IMR-90 (cell line): ENCODE measurements at regions not wholly inside any gene's neighbourhood (a gene's known extent, or its start where the extent isn't known, plus 50 kb on each side); places are given as distances from the start of the nearest gene placed in this dataset.

Experiments
- ATAC-seq: fragments of 200-7000 bp; cut with Tn5 transposase; 2 replicates; pipeline ENCODE4 v1.9.1; 2020; ENCODE audit warnings: low read depth, mild to moderate bottlenecking, moderate library complexity
- BruUV-seq: library from RNA; stranded (reverse); fragments of 400-500 nt; replicated peaks from 2 replicates; lab custom pipeline; 2021; lab: Mats Ljungman, UMichigan
- CTCF ChIA-PET: fragments of 300-600 bp; formaldehyde crosslinking; extraction: SDS; loops from one replicate; lab custom pipeline; 2021; ENCODE audit warnings: antibody characterized with exemption; lab: Yijun Ruan, JAX
- POLR2A ChIA-PET: fragments of 300-600 bp; sonication (Branson Sonifier 250); formaldehyde crosslinking; loops from one replicate; lab custom pipeline; 2022; ENCODE audit warnings: antibody characterized with exemption; ENCODE audit not compliant: unreplicated experiment; lab: Charles Lee
- DNase-seq: peaks from one replicate; pipeline ENCODE4 v3.0.0; 2013
- H2AFZ ChIP-seq: replicated peaks from 2 replicates; pipeline ENCODE3; 2013; ENCODE audit warnings: low read length, mild to moderate bottlenecking; ENCODE audit not compliant: poor library complexity
- H2AK5ac ChIP-seq: 2 replicates; pipeline ENCODE4 v1.6.1; 2013; ENCODE audit warnings: low read depth, low read length, inconsistent platforms
- H2AK9ac ChIP-seq: replicated peaks from 2 replicates; pipeline ENCODE3; 2013; ENCODE audit warnings: mild to moderate bottlenecking, low read depth, low read length, moderate library complexity; ENCODE audit not compliant: poor library complexity
- H2BK120ac ChIP-seq: 2 replicates; pipeline ENCODE4 v1.6.1; 2013; ENCODE audit warnings: low read depth, low read length, inconsistent platforms
- H2BK15ac ChIP-seq: 3 replicates; pipeline ENCODE4 v1.6.1; 2013; ENCODE audit warnings: low read depth, low read length, inconsistent platforms
- H2BK20ac ChIP-seq: 2 replicates; pipeline ENCODE4 v1.6.1; 2013; ENCODE audit warnings: low read depth, mild to moderate bottlenecking, inconsistent platforms, low read length, moderate library complexity
- H2BK5ac ChIP-seq: 2 replicates; pipeline ENCODE4 v1.6.1; 2013; ENCODE audit warnings: mild to moderate bottlenecking, low read depth, low read length, inconsistent platforms; ENCODE audit not compliant: poor library complexity, severe bottlenecking
- H3K14ac ChIP-seq: replicated peaks from 2 replicates; pipeline ENCODE4 v1.6.1; 2013; ENCODE audit warnings: low read depth, low read length, inconsistent platforms
- H3K18ac ChIP-seq: 2 replicates; pipeline ENCODE4 v1.6.1; 2013; ENCODE audit warnings: low read depth, low read length, control low read depth
- H3K23ac ChIP-seq: 2 replicates; pipeline ENCODE4 v1.6.1; 2013; ENCODE audit warnings: low read depth, low read length, inconsistent platforms
- H3K27ac ChIP-seq: 2 replicates; pipeline ENCODE4 v1.5.1; 2013; ENCODE audit warnings: mild to moderate bottlenecking, control low read depth, low read length; ENCODE audit not compliant: insufficient read depth
- H3K27me3 ChIP-seq: 2 replicates; pipeline ENCODE4 v1.6.1; 2013; ENCODE audit warnings: low read length; ENCODE audit not compliant: control insufficient read depth, insufficient read depth
- H3K36me3 ChIP-seq: 2 replicates; pipeline ENCODE4 v1.6.1; 2013; ENCODE audit warnings: low read length, mixed read lengths; ENCODE audit not compliant: control insufficient read depth, insufficient read depth
- H3K4ac ChIP-seq: 2 replicates; pipeline ENCODE4 v1.6.1; 2013; ENCODE audit warnings: low read depth, low read length, inconsistent platforms
- H3K4me1 ChIP-seq: 2 replicates; pipeline ENCODE4 v1.6.1; 2013; ENCODE audit warnings: low read length, mixed read lengths; ENCODE audit not compliant: control insufficient read depth, insufficient read depth
- H3K4me2 ChIP-seq: 2 replicates; pipeline ENCODE4 v1.6.1; 2013; ENCODE audit warnings: low read depth, mild to moderate bottlenecking, control low read depth, low read length, moderate library complexity
- H3K4me3 ChIP-seq: 2 replicates; pipeline ENCODE4 v1.5.1; 2013; ENCODE audit warnings: low read depth, mild to moderate bottlenecking, control low read depth, low read length, moderate library complexity; ENCODE audit not compliant: insufficient read depth
- H3K56ac ChIP-seq: 2 replicates; pipeline ENCODE4 v1.6.1; 2013; ENCODE audit warnings: low read length, inconsistent platforms; ENCODE audit not compliant: insufficient read depth; ENCODE audit errors: extremely low read depth
- H3K79me1 ChIP-seq, 2 experiments: 2 replicates each; pipeline ENCODE4 v1.6.1; 2013; ENCODE audit warnings: low read length in 2 of 2, inconsistent platforms in 1 of 2, low read depth in 1 of 2
- H3K9ac ChIP-seq: 2 replicates; pipeline ENCODE4 v1.6.1; 2013; ENCODE audit warnings: low read depth, low read length, control low read depth
- H3K9me1 ChIP-seq: 2 replicates; pipeline ENCODE4 v1.6.1; 2013; ENCODE audit warnings: low read length, inconsistent platforms; ENCODE audit not compliant: insufficient read depth
- H3K9me3 ChIP-seq: 2 replicates; pipeline ENCODE4 v1.6.1; 2013; ENCODE audit warnings: low read length; ENCODE audit not compliant: control insufficient read depth, insufficient read depth
- H4K20me1 ChIP-seq: 2 replicates; pipeline ENCODE4 v1.6.1; 2013; ENCODE audit warnings: low read length, inconsistent platforms; ENCODE audit not compliant: insufficient read depth
- H4K5ac ChIP-seq: 2 replicates; pipeline ENCODE4 v1.6.1; 2013; ENCODE audit warnings: mild to moderate bottlenecking, low read depth, low read length, control low read depth
- H4K8ac ChIP-seq, 2 experiments: 2 replicates each; pipeline ENCODE4 v1.6.1; 2013; ENCODE audit warnings: low read depth in 2 of 2, low read length in 2 of 2, control low read depth in 1 of 2, inconsistent platforms in 1 of 2
- H4K91ac ChIP-seq: 2 replicates; pipeline ENCODE4 v1.6.1; 2013; ENCODE audit warnings: low read depth, low read length, inconsistent platforms; ENCODE audit not compliant: insufficient read depth
- BHLHE40 ChIP-seq: fragments of 150-350 bp; IDR thresholded peaks from 2 replicates; pipeline ENCODE4 v1.6.1; 2016; ENCODE audit warnings: mild to moderate bottlenecking, low read depth, low read length
- ELK1 ChIP-seq: fragments of 150-350 bp; IDR thresholded peaks from 2 replicates; pipeline ENCODE4 v1.6.1; 2016; ENCODE audit warnings: low read depth, mild to moderate bottlenecking, low read length, moderate library complexity, borderline replicate concordance
- FOS ChIP-seq: fragments of 150-350 bp; IDR thresholded peaks from 2 replicates; pipeline ENCODE4 v1.6.1; 2016; ENCODE audit warnings: low read depth, low read length
- MAFK ChIP-seq: IDR thresholded peaks from 2 replicates; pipeline ENCODE4 v1.6.1; 2012; ENCODE audit warnings: low read depth, low read length, improper control_type of control experiment
- MAZ ChIP-seq: IDR thresholded peaks from 2 replicates; pipeline ENCODE4 v1.6.1; 2012; ENCODE audit warnings: low read depth, mild to moderate bottlenecking, low read length, improper control_type of control experiment, moderate library complexity, borderline replicate concordance
- POLR2A ChIP-seq: IDR thresholded peaks from 2 replicates; pipeline ENCODE4 v1.6.1; 2012; ENCODE audit warnings: mild to moderate bottlenecking, low read depth, low read length
- RCOR1 ChIP-seq: IDR thresholded peaks from 2 replicates; pipeline ENCODE4 v1.6.1; 2012; ENCODE audit warnings: mild to moderate bottlenecking, low read length, improper control_type of control experiment; ENCODE audit not compliant: insufficient replicate concordance
- RFX5 ChIP-seq: IDR thresholded peaks from 2 replicates; pipeline ENCODE4 v1.8.0; 2012; ENCODE audit warnings: low read depth, mild to moderate bottlenecking, low read length, moderate library complexity
- SMC3 ChIP-seq: fragments of 150-350 bp; IDR thresholded peaks from 2 replicates; pipeline ENCODE4 v1.6.1; 2016; ENCODE audit warnings: low read depth, mild to moderate bottlenecking, antibody characterized with exemption, low read length, moderate library complexity
- WGBS, 2 experiments: methylation state at CpG; one replicate each; pipeline versions ENCODE4 v1.1.5 to v1.1.7; 2013; ENCODE audit warnings: missing lambda C conversion rate in 2 of 2; ENCODE audit not compliant: insufficient read length in 1 of 2; ENCODE audit errors: extremely low coverage in 2 of 2; 5-methylcytosine and 5-hydroxymethylcytosine counted together
- dilution Hi-C: fragments of 300-500 bp; cut with HindIII; formaldehyde crosslinking; loops from one replicate; pipeline ENCODE4 v1.14.3; 2018; ENCODE audit warnings: low sequenced_read_pairs; ENCODE audit not compliant: unreplicated experiment
- in situ Hi-C: fragments of 300-500 bp; cut with MboI; formaldehyde crosslinking; loops from 3 replicates; pipeline ENCODE4 v1.14.3; 2019; ENCODE audit warnings: low sequenced_read_pairs, inconsistent platforms, mixed read lengths
- intact Hi-C: fragments of 100-400 bp; cut with micrococcal nuclease; formaldehyde crosslinking; loops from 2 replicates; pipeline ENCODE4 v1.10.0; 2022
- TF ChIP-seq, protein P1 (sequence below): fragments of 150-350 bp; IDR thresholded peaks from 2 replicates; pipeline ENCODE4 v1.6.1; 2017; ENCODE audit warnings: mild to moderate bottlenecking, antibody characterized with exemption, low read length, low read depth
- TF ChIP-seq, protein P2 (sequence below): conservative IDR thresholded peaks from 2 replicates; pipeline ENCODE4 v1.5.1; 2012; ENCODE audit warnings: mild to moderate bottlenecking, low read depth, low read length, improper control_type of control experiment

DNA sequence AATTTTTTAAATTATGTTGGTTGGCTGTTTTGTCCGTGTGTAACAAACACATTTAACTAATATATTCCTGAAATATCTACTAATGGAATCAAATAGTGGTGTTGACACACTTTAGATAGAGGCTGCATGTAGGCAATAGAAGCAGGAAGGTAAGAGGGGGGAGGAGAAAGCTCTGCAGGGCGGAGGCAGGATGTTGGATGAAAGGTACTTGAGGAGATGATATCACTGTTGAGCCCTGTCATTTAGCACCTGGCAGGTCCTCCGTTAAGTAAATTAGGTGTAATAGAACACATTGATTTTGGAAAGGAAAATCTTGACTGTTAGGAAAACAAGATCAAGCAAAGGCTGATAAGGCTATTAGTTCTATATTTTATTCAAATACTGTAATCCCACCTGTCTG, 618.7 kb downstream of the PKHD1 start:
- H4K8ac ChIP-seq, result no peak overlapping the region
- H2AFZ ChIP-seq, result no peak overlapping the region
- no peaks in the 10 kb centered on the region for H3K36me3 ChIP-seq
- CTCF ChIA-PET, result no interaction called here
- no peaks in the 10 kb centered on the region for H3K4me1 ChIP-seq
- DNase-seq (no peak), ATAC-seq (no peak)
- H2AK9ac ChIP-seq, result no peak overlapping the region
- no peak overlapping the region for H3K4me3 ChIP-seq
- in situ Hi-C loops (no loop called here), intact Hi-C loops (no loop called here), dilution Hi-C loops (no loop called here)
- no peak overlapping the region for H2BK120ac ChIP-seq
- no peaks in the 10 kb centered on the region for H3K79me1 ChIP-seq
- H3K18ac ChIP-seq, result no peak overlapping the region
- no peak overlapping the region for H3K4me2 ChIP-seq
- no peaks in the 10 kb centered on the region for H3K27me3 ChIP-seq
- H3K14ac ChIP-seq, result no peak overlapping the region
- no peak overlapping the region for H2BK20ac ChIP-seq
- no peak overlapping the region for H3K4ac ChIP-seq
- no peak overlapping the region for H3K27ac ChIP-seq
- H3K9ac ChIP-seq, result no peak overlapping the region
- no peaks in the 10 kb centered on the region for H4K20me1 ChIP-seq
- no peak overlapping the region for H2BK15ac ChIP-seq
- H3K9me3 ChIP-seq, result no peaks in the 10 kb centered on the region; the same call in 1 of the 2 replicates
- TF ChIP-seq, protein P1, sequence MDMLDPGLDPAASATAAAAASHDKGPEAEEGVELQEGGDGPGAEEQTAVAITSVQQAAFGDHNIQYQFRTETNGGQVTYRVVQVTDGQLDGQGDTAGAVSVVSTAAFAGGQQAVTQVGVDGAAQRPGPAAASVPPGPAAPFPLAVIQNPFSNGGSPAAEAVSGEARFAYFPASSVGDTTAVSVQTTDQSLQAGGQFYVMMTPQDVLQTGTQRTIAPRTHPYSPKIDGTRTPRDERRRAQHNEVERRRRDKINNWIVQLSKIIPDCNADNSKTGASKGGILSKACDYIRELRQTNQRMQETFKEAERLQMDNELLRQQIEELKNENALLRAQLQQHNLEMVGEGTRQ, result no peak
- TF ChIP-seq RFX5 (no peak), SMC3 (no peak), POLR2A (no peak), RCOR1 (no peak), BHLHE40 (no peak), MAZ (no peak), ELK1 (no peak), MAFK (no peak), FOS (no peak)
- TF ChIP-seq, protein P2, sequence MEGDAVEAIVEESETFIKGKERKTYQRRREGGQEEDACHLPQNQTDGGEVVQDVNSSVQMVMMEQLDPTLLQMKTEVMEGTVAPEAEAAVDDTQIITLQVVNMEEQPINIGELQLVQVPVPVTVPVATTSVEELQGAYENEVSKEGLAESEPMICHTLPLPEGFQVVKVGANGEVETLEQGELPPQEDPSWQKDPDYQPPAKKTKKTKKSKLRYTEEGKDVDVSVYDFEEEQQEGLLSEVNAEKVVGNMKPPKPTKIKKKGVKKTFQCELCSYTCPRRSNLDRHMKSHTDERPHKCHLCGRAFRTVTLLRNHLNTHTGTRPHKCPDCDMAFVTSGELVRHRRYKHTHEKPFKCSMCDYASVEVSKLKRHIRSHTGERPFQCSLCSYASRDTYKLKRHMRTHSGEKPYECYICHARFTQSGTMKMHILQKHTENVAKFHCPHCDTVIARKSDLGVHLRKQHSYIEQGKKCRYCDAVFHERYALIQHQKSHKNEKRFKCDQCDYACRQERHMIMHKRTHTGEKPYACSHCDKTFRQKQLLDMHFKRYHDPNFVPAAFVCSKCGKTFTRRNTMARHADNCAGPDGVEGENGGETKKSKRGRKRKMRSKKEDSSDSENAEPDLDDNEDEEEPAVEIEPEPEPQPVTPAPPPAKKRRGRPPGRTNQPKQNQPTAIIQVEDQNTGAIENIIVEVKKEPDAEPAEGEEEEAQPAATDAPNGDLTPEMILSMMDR, result no peak
- H3K23ac ChIP-seq, result no peak overlapping the region
- BruUV-seq, result no TSS peak
- WGBS, 2 experiments, result no CpG with 5 or more reads among the region's 3 CpGs
- no peak overlapping the region for H4K91ac ChIP-seq
- H3K9me1 ChIP-seq, result no peaks in the 10 kb centered on the region
- no peak overlapping the region for H2BK5ac ChIP-seq
- POLR2A ChIA-PET, result no interaction called here
- H3K56ac ChIP-seq, result no peak overlapping the region
- H2AK5ac ChIP-seq, result no peak overlapping the region
- H4K5ac ChIP-seq, result no peak overlapping the region
